ENCODE measurements at regions not wholly inside any gene's neighbourhood (a gene's known extent, or its start where the extent isn't known, plus 50 kb on each side); places are given as distances from the start of the nearest gene placed in this dataset.

DNA sequence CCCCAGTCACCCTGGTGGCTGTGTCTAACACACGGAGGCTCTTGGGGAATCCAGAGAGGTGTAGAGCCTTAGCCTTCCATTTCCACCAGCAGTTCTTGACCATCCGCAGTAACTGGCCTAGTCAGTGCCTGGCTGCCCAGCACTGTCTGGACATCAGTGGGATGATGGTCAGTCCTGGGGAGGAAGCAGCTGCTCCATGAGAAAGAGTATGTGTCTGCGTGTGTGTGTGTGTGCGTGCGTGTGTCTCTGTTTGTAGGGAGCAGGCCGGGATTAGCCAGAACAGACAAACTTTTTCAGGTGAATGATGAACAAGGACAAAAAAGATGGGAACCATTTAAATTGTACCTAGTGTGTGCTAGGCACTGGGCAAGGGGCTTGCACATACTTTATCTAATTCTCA, 109.3 kb upstream of the SYT13 start:
- TF ChIP-seq POLR2A (IDR thresholded peaks at IDR 0.05): no peak
- TF ChIP-seq, protein P1, sequence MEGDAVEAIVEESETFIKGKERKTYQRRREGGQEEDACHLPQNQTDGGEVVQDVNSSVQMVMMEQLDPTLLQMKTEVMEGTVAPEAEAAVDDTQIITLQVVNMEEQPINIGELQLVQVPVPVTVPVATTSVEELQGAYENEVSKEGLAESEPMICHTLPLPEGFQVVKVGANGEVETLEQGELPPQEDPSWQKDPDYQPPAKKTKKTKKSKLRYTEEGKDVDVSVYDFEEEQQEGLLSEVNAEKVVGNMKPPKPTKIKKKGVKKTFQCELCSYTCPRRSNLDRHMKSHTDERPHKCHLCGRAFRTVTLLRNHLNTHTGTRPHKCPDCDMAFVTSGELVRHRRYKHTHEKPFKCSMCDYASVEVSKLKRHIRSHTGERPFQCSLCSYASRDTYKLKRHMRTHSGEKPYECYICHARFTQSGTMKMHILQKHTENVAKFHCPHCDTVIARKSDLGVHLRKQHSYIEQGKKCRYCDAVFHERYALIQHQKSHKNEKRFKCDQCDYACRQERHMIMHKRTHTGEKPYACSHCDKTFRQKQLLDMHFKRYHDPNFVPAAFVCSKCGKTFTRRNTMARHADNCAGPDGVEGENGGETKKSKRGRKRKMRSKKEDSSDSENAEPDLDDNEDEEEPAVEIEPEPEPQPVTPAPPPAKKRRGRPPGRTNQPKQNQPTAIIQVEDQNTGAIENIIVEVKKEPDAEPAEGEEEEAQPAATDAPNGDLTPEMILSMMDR (IDR thresholded peaks at IDR 0.05): no peak

All from suprapubic skin (tissue), 3 donors.